MV-4-11 (cell line): ENCODE measurements at regions not wholly inside any gene's neighbourhood (a gene's known extent, or its start where the extent isn't known, plus 50 kb on each side); places are given as distances from the start of the nearest gene placed in this dataset.

Experiments
- DNase-seq: peaks from one replicate; lab custom pipeline; 2025; lab: John Stamatoyannopoulos, UW

DNA sequence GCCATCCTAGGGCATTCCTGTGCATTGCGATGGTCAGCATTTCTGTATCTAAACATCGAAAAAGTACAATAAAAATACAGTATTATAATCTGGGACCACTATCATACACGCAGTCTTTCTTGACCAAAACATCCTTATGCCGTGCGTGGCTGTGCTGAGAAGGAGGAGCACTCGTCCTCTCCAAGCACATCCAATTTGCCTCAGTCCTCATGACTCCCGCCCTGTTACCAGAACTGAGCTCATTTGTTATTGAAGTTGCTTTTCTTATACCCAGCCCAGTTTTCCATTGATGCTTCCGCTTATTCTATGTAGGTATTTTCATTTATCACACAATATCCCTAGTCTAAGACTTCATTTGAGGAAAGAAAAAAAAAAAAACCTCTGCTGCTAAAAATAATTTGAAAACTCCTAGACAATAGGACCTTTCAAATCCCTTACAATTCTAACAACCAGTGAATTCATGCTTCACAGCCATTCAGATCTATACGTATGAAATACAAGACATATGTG is 236.9 kb upstream of the PLEKHG7 start:
- DNase-seq, result no peak

DNA sequence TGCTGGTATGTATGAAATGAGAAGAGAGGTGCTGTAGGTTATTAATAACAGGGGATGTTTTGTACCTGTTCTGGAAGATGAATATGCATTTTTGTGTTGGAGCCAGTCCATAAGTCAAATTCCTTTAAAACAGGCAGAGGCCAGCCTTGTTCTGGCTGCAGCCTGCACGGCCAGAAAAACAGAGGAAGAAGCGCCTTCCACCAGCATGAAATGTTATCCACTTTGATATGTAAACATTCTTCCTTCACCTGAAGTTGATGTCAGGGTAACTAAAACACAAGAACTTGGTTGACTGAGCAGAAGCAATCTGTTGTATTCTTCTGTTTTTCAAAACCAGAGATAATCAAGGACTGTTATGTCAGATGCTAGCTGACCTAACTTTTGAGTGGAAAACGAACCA is 237.9 kb upstream of the PLEKHG7 start:
- DNase-seq, result no peak

DNA sequence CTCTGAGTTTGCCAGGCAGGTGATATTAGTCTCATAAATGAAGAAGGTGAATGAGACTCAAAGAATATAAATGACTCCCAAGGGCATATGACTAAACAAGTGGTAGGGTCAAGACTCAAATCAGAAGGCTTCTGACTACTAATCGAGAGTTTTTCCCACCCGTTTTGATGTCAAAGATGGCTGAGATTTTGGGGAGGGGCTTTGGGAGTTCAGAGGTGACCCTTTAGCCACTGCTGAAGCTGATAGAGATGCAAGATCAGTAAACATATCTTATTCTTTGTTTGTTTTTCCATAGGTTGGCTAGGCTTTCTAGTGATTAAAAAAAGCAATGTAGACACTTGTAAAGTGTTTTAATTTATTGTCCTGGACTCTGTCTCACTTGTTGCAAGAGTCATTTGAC is 239.6 kb upstream of the PLEKHG7 start:
- DNase-seq, result no peak

DNA sequence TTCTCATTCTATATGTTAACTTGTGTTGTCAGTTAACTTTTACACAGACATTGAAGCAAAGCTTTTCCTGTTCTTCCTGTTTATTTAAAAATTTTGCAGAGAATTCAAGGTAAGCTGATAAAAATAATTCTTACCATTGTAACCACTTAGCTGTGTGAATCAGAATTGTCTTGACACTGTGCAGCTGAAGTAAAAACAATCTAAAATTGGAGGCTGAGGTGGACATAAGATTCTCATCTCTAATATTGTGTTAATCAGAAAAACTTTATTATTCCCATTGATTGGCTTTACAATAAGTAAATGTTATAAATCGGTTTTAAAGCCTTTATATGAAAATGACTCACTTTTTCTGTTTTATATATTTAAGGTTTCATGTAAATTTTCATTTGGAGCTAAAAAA is 240.3 kb upstream of the PLEKHG7 start:
- DNase-seq, result no peak

DNA sequence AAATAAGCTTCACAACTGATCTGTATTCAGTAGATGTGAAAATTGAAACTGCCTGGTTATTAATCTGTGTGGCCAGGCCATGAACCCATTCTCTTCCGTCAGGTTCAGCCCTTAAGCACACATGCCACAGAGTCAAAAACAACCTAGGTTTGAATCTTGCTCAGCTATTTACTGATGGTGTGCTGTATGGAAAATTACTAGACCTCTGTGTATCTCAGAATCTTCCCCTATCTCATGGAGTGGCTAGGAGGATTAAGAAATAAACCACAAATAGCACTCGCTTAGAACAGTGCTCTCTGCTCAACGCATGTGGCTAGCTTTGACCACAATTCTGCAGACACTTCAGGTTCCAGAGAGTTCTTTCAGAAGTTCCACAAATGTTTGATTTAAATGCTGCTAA is 240.7 kb upstream of the PLEKHG7 start:
- DNase-seq, result peak; percentile 89

DNA sequence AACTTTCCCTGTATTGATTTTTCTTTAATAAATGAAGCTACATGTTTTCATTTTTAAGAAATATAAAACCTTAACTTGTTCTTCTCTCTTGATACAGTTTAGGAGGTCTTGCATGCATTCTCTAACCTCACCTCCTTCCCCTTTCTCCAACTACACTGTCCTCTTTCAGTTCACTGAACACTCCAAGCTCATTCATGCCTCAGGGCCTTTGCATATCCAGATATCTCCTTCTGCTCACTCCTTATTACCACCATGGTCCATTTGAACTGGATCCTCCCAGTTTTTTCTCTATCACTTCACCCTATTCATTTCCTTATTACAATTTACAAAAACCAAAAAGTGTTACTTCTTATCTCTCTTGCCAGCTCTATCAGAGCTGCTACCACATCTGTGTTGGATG is 242.9 kb upstream of the PLEKHG7 start:
- DNase-seq, result no peak

DNA sequence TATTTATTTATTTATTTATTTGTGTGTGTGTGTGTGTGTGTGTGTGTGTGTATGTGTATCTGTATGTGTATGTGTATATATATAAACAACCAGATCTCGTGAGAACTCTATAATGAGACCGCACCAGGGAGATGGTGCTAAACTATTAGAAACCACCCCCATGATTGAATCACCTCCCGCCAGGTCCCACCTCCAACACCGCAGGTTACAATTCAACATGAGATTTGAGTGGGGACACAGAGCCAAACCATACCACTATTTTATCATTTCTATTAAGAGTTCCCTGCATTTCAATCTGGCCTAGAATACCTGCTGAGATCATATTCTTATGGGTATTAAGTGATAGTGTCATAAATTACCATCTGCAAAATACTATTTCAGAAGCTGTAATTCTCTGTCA is 243.8 kb upstream of the PLEKHG7 start:
- no peak for DNase-seq

DNA sequence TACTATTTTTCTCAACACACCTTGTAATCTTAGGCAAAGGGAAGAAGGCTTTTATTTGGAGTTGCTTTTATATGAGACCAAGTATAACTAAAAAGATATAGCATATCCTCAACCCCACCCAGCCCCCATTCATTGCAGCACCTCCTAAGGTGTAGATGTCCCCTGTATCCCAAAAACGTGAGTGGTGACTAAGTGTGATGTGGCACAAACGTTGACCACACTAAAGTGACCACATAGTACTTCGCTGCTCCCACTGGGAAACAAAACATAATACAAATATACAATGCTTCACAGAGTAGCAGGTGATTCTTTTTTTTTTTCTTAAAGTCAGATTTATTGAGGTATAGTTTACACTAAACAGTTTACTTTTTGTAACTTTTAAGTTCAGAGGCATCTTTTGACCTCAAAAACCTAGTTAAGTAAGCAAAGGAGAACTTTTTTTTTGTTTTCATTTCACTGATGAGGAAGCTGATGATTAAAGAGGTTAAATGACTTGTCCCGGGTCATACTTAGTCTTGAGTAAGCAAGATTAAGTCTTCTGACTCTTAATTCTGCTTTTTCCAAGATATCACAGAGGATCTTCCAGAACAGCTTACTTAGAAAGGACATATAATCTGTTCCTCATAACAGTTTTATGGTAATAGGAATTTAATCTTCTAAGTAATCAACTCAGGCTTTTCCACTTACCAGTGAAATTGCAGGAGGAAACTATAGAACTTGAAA is 245.2 kb upstream of the PLEKHG7 start:
- DNase-seq, result peak; percentile 55

DNA sequence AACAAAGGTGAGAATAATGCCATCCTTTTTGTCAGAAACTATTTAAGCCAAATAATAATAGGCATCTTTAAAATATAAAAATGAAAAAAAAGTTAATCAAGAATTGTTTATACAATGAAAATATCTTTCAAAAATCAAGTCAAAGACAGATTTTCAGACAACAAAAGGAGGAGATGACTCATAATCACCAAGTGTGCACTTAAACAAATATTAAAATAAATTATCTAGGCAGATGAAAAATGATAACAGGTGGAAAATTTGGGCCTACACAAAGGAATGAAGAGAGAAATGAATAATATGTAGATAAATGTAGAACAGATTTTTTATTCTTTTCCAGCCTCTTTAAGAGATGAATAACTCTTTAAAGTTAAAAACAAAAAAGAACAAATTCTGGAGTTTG is 250.0 kb upstream of the PLEKHG7 start:
- no peak for DNase-seq

DNA sequence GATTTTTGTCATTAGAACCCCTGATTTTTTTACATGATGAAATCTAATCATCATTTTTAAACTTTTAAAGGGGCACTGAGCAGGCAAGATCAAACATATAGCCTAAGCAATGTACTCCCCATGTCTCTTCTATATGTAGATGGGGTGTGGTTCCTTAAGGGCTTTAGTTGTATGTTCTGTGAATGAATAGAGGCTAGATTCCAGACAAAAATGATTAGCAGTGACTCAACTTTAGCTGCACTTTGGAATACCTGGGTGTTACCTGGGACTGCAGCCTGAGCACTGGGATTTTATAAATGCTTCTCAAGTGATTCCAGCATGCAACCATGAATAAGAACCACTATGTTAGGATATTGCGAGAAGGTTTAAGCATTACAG is 256.7 kb upstream of the PLEKHG7 start:
- no peak for DNase-seq

DNA sequence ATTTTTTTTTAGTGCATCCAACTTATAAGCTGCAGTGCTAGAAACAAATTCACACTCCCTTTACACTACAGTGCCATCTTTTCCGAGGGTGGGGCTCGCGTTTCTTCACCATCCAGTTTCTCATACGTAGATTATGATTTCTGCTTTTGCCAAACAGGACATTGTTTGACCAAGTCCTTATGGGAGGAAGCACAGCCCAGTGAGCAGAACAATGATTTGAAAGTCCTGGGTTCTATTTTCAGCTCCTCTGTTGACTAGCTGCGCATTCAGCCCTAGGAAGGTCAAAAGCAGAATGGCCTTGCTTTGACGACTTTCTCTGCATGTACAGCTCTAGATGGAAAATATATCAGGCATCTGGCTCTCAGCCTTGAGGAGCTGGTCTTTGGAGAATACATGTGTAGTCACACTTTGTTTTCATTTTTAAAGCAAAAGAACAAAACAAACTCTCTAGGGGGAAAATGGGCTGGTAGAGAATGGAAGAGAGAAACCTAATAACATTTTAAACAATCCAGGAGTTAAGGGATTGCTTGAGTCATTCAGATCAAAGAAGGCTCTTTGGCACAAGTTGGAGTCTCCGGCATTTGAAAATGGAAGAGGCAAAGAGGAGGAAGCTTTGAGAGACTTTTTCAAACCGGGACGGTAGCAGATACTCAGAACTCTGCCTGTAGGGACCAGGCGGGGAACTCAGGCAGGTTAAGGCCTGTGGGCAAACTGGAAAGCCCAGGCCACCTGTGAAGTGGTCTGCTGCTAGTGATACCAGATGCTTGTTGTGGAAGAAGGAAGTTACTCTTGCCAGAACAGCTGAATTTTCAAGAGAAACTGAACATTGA is 257.3 kb upstream of the PLEKHG7 start:
- peak; percentile 17 for DNase-seq

DNA sequence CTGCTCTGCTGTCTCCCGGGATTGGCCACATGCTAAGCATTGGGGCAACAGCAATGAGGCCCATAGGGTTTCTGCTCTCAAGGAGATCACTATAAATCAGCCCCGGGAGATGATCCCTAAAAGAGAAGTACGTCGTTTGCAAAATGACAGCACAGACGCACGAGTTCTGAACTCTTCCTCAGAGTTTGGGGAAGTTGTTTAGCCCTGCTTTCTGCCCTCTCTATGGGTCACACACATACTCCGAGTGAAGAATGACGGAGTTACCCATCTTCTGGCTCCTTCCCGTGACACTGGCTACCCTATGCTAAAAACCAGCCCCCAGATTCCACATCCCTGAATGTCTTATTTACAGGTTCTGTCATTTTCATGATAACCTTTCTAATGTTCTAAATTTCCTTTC is 258.0 kb upstream of the PLEKHG7 start:
- DNase-seq, result peak; percentile 95

DNA sequence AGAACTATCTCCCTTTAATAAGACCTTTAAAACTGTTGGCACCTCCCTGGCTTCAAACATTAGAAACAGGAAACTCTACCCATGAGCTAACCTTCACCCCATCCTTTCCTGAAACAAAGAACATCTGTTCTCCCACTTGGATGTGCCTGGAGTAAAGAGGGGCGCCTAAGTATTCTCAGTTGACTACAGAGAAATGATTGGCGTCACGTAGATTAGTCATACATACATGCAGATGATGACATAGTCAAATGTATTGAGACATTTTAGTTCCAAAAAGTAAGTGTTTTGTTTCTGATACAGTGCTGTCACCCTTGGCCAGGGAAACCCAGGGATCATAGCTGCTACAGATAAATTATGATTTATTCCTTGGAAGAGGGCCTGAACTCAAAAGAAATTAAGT is 260.0 kb upstream of the PLEKHG7 start:
- DNase-seq, result peak; percentile 53

DNA sequence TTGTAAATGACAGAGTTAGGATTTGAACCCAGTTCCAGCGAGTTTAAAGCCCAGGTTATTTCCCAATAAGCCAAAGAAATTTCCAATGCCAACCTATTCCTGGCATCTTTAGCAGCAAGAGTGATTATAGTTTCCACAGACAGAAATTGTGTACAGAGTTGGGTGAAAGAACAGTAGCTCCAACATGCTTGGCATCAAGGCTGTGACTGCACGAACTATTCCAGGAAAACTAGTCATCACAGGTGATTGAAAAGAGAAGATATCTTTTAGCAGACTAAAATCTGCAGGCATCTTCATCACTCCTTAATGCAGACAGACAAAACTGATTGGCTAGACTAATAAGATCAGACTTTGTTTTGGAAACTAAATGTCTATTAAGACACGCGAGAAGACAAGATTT is 262.7 kb upstream of the PLEKHG7 start:
- no peak for DNase-seq

DNA sequence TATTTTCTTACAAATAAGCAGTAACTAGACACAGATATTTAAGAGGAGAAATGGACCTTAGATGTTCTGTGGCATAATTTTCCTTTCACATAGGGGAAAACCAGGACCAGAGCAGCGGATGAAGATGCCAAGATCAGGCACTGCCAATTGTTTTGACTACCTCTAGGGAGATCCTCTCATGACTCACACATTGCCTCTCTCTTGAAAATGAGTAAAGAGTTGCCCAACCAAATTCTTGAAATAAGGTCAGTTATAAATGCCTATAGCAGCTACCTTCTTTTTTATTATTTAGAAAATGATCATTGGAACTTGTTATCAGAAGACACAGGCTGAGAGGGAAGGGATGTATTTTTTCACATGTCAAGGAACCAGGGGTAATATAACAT is 263.4 kb upstream of the PLEKHG7 start:
- DNase-seq, result no peak

DNA sequence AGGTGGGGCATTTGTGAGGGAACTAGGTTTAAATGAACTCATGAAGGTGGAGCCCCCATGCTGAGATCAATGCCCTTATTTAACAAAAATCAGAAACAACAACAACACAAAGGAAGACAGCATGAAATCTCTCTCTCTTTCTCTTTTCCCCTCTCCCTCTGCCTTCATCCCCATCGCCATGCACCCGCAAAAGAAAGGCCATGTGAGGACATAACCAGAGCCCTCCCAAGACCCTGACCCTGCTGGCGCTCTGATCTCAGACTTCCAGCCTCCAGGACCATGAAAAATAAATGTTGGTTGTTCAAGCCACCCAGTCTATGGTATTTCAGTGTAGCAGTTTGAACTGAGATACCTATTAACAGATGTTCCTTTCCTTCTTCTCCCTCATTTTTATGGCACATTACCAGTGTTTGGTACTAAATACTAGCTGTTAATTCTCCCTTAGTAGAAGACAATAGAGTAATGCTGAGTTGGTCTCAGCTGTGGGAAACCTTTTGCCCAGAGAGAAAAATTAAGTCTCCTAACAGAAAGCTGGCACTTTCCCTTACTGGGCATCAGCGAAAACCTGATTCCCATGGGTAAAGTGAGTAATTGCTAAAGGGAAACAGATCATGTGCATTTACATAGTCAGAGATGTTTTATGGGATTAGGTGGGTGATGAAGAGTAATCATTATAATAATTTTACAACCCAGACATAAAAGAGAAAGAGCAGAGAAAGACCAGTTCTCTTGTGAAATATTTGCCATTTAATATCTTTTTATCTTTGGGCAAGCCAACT is 264.0 kb upstream of the PLEKHG7 start:
- DNase-seq, result no peak

DNA sequence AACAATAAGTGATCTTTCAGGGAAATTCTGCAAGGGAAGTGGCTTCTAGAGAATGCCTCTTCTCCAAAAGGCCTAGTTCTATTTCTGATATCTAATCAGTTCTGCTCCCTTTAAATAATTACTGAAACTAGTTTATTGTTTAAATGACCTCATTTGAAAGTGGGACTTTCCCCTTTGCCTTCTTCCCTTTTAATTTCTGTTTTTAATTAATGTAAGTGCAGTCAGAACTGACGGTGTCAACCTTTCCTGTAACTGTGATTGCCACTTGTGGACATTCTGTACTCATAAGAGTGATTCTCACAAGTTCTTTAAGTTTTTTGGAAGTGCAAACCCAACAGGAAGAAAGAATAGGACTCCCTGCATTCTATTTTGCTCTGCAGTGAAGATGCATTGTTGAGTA is 265.3 kb upstream of the PLEKHG7 start:
- DNase-seq, result no peak

DNA sequence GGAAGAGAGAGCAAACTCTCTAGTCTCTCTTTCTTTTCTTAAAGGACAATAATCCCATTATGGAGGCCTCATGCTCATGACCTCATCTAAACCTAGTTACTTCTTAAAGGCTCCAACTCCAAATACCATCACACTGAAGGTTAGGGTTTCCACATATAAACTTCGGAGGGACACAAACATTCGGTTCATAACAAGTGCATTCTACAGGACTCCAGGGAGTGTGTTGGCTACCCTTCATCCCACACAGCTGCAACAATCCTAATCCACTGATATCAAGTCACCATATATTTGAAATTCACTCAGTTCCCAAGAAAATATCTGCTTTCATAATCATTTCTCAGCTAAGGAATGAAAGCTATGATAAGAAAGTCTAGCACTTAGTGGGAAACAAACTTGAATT is 265.9 kb upstream of the PLEKHG7 start:
- no peak for DNase-seq

DNA sequence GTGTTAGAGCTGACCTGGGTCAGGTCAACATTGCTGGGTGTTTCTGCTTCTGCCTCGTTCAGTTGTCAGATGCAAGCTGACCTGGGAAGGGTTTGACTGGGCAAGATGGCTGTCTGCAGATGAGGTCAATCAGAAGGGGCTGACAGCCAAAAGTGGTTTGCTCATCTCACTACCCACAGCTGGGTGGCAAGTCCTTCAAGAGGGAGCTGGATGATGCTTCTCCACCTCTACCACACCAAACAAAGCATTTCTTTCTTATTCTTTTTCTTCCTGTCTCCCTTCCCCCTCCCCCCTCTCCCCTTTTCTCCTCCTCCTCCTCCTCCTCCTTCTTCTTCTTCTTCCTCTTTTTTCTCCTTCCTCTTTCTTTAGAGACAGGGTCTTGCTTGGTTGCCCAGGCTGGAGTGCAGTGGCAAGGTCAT is 268.2 kb upstream of the PLEKHG7 start:
- DNase-seq, result peak; percentile 41

DNA sequence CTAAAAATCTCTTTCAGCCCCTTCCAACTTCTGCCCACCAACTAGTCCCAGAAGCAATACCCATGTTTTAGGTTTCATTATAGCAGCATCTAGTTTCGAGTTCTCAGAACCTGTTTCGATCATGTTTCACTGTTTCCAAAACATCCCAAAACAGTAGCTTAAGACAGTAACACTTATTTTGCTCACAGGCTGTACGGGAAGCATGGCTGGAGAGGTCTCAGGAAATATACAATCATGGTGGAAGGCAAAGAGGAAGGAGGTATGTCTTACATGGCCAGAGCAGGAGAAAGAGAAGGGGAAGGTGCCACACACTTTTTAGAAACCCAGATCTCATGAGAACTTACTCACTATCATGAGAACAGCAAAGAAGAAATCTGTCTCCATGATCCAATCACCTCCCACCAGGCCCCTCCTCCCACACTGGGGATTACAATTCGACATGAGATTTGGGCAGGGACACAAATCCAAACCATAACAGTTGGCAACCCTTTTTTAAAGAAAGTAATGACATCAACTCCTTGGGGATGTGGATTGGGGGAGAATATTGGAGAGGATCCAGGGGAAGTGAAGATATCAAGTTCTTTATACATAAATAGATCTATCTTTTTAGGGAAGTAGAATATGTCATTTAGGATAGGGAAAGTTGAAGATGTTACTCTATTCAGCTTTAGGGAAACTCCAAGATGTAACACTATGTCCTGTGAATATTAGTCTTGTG is 269.9 kb upstream of the PLEKHG7 start:
- peak; percentile 31 for DNase-seq

DNA sequence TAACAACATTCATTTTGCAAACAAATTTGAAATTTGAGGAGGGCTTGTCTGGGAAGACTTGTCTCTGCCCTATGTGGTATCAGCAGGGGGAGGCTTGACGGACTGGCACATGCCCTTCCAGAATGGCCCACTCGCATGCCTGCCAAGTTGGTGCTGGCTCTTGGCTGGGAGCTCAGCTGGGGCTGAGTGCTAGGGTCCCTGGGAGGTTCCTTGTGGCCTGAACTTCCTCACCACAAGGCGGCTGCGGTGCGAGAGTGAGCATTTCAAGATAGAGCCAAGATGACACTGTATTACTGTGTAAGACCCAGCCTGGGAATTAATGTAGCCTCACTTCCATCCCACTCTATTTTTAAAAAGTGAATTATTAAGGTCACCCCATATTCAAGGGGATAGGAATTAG is 271.6 kb upstream of the PLEKHG7 start:
- peak; percentile 66 for DNase-seq

DNA sequence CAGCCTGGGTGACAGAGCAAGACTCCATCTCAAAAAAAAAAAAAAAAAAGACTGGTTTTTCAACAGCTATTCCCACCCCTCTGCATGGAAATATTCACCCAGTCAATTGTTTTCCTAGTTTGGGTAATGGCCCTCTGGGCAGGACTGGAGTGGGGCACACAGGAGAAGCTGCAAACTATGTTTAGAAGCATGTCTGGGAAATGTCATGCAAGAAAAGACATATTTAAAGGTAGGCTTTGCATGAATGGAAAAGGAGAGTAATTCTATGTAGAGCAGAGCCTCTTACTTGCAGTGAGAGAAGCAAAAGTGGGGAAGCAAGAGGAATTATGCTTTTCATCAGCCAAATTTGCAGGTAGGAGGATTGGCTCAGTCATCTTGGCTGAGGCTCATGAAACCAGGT is 276.5 kb upstream of the PLEKHG7 start:
- no peak for DNase-seq
